ENCODE measurements at regions not wholly inside any gene's neighbourhood (a gene's known extent, or its start where the extent isn't known, plus 50 kb on each side); places are given as distances from the start of the nearest gene placed in this dataset.

DNA sequence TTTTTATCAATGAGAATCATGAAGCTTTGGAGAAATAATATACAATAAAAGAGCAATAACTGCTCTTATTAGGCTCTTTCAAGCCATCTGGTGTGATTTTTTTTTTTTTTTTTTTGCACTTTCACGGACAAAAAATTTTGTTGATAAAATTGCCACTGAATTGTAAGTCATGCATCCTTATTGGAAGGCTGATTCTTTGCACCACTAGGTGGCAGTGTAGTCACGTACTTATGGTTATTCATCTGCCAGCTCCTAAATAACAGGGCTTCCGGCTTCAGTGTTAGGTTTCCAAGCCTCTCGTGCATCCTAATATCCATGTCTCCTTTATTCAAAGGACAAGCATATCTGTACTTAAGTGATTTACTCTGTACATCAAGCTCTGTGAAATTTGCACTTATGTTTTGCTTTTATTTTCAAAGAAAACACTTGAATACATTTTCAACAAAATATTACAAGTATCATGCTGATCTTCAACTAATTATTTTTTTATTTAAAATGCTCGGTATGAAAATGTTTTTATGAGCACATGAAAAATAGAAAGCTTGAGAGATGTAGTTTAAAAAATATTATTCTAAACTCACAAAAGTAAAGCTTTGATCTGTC, 1578.3 kb upstream of the TENM3 start:
- H3K27me3 ChIP-seq, result no peaks in the 10 kb centered on the region
- intact Hi-C loops (cut with DNase I), result no loop called here
- no peak overlapping the region for H3K27ac ChIP-seq
- H3K9me3 ChIP-seq, result no peaks in the 10 kb centered on the region
- no peaks in the 10 kb centered on the region for H3K4me1 ChIP-seq
- DNase-seq (peak in 3 of 4 donors; percentile 35 to 84 (median 71)), ATAC-seq (peak; percentile 89)
- TF ChIP-seq, protein P1, sequence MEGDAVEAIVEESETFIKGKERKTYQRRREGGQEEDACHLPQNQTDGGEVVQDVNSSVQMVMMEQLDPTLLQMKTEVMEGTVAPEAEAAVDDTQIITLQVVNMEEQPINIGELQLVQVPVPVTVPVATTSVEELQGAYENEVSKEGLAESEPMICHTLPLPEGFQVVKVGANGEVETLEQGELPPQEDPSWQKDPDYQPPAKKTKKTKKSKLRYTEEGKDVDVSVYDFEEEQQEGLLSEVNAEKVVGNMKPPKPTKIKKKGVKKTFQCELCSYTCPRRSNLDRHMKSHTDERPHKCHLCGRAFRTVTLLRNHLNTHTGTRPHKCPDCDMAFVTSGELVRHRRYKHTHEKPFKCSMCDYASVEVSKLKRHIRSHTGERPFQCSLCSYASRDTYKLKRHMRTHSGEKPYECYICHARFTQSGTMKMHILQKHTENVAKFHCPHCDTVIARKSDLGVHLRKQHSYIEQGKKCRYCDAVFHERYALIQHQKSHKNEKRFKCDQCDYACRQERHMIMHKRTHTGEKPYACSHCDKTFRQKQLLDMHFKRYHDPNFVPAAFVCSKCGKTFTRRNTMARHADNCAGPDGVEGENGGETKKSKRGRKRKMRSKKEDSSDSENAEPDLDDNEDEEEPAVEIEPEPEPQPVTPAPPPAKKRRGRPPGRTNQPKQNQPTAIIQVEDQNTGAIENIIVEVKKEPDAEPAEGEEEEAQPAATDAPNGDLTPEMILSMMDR (IDR thresholded peaks at IDR 0.05), result peak; percentile 67 to 73
- H3K36me3 ChIP-seq, result no peaks in the 10 kb centered on the region
- no peak overlapping the region for H3K4me3 ChIP-seq

DNA sequence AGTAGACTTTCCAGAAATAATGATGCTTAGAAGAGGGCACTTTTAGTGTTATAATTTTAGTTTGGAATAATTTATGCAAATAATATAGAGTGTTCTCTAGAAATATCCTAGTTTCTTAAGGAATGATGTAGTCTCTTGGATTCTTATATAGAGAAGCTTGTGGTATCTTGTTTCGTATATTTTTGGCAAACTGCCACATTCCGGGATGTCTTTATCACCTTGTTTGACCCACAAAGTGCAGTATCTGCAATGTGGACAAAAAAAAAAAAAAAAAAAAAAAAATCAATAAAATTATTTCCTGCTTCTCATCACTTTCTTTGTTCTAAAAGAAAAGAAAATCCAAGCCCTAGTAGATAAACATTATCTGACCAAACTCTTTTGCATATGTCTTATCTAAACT, 1577.7 kb upstream of the TENM3 start:
- H3K27me3 ChIP-seq, result no peaks in the 10 kb centered on the region
- H3K4me1 ChIP-seq, result no peaks in the 10 kb centered on the region
- ATAC-seq, result no peak
- intact Hi-C loops (cut with DNase I), result no loop called here
- no peaks in the 10 kb centered on the region for H3K9me3 ChIP-seq
- no peak overlapping the region for H3K4me3 ChIP-seq
- no peaks in the 10 kb centered on the region for H3K36me3 ChIP-seq
- no peak for DNase-seq
- TF ChIP-seq, protein P1 (IDR thresholded peaks at IDR 0.05), result no peak
- H3K27ac ChIP-seq, result no peak overlapping the region

DNA sequence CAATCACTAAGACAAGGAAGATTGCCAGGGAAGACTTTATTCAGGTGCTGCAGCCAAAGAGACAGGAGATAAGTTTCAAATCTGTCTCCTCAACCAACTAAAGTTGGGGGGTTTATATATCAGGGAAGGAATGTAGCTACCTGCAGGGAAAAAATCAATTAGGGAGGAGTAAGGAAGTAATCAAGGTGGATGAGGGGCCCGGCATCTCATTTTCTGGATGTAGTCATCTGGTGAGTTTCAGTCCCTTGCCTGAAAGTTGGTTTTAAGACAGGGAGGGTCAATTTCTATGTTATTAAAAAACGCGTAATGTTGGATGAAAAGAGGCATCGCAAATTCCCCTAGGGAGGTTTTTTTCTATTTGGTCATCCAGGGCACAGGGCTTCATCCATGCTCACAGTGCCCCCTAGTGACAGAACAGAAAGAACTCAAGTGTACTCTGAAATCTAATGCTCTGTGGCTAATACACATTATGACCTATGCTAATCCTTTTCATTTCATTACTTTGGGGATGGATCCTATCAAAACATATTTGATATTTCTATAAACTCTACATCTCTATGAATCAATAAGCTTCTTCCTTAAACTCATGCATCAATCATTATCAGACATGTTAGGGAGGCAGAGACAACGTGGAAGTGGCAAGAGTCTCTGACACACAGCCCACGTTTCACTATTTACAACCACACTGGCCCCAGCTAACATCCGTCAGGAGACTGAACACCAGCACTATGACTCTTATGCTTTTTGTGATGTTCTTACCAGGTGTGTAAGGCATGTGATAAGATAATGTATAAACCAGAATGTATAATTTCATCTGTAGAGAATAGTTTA, 1577.0 kb upstream of the TENM3 start:
- TF ChIP-seq, protein P1 (IDR thresholded peaks at IDR 0.05), result peak; percentile 41 to 55
- intact Hi-C loops (cut with DNase I), result no loop called here
- DNase-seq, result peak in 2 of 4 donors; percentile 29 to 69
- H3K4me3 ChIP-seq, result no peak overlapping the region
- H3K4me1 ChIP-seq, result no peaks in the 10 kb centered on the region
- no peaks in the 10 kb centered on the region for H3K36me3 ChIP-seq
- no peaks in the 10 kb centered on the region for H3K27me3 ChIP-seq
- no peaks in the 10 kb centered on the region for H3K9me3 ChIP-seq
- H3K27ac ChIP-seq, result no peak overlapping the region
- ATAC-seq, result peak; percentile 83

DNA sequence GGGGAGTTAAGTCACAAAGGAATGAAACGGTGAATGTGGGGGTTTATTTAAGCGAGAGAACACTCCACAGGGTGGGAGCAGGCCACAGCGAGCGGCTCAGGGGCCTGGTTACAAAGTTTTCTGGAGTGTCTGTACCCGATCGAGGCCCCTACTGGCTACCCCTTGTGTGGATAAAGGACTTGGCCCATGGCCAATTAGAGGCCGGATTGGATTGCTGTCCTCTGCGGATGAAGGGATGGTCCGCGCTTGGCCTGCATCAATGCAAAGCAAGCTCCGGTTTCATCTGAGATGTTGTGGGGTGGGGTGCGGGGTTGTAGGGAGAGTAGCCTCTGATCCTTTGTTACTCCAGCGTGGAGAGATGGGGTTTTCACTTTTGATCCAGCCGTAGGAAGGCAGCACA, 1574.5 kb upstream of the TENM3 start:
- Histone ChIP-seq H3K4me1 (no peaks in the 10 kb centered on the region), H3K36me3 (no peaks in the 10 kb centered on the region), H3K9me3 (no peaks in the 10 kb centered on the region), H3K27ac (no peak overlapping the region), H3K4me3 (no peak overlapping the region), H3K27me3 (no peaks in the 10 kb centered on the region)
- DNase-seq (no peak), ATAC-seq (no peak)
- TF ChIP-seq, protein P1 (IDR thresholded peaks at IDR 0.05), result no peak
- intact Hi-C loops (cut with DNase I), result no loop called here

DNA sequence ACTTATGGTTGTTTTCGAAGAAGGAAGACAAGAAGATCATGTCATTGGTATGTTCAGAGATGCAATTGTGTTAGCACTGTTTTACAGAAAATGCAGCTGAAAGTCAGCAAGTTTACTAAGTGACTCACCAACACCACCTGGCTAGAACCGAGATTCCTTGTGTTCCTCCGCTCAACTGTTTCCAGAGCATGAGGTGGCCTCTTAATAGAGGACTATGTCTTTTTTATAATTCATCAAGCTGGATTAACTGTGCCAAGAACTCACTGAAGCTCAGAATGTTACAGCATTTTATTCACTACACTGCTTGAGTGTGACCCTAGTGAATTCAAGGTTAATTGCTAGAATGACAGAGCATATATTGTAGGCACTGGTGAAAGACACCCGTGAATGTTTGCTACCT, 1573.5 kb upstream of the TENM3 start:
- DNase-seq (no peak), ATAC-seq (no peak)
- intact Hi-C loops (cut with DNase I), result no loop called here
- Histone ChIP-seq H3K4me3 (no peak overlapping the region), H3K36me3 (no peaks in the 10 kb centered on the region), H3K9me3 (no peaks in the 10 kb centered on the region), H3K27me3 (no peaks in the 10 kb centered on the region), H3K27ac (no peak overlapping the region), H3K4me1 (no peaks in the 10 kb centered on the region)
- TF ChIP-seq, protein P1 (IDR thresholded peaks at IDR 0.05), result no peak
